Peyer's patch (tissue), 4 donors: ENCODE measurements at regions not wholly inside any gene's neighbourhood (a gene's known extent, or its start where the extent isn't known, plus 50 kb on each side); places are given as distances from the start of the nearest gene placed in this dataset.

ENCODE experiments used
- POLR2A ChIP-seq, 2 donors: fragments of 450-650 bp; IDR thresholded peaks; one replicate each; pipeline ENCODE4 v1.5.1; 2017; ENCODE audit warnings: antibody characterized with exemption in 2 of 2, mild to moderate bottlenecking in 2 of 2, moderate library complexity in 2 of 2
- TF ChIP-seq, protein P1 (sequence below), 6 experiments: fragments of 450-650 bp in 4 of 6; fragments of 200-600 bp in 2 of 6; sonication (generic) in 1 of 6; IDR thresholded peaks; one replicate each; pipeline ENCODE4 v1.5.1; 2017 to 2019; ENCODE audit warnings: antibody characterized with exemption in 6 of 6, mild to moderate bottlenecking in 3 of 6, moderate library complexity in 1 of 6

DNA sequence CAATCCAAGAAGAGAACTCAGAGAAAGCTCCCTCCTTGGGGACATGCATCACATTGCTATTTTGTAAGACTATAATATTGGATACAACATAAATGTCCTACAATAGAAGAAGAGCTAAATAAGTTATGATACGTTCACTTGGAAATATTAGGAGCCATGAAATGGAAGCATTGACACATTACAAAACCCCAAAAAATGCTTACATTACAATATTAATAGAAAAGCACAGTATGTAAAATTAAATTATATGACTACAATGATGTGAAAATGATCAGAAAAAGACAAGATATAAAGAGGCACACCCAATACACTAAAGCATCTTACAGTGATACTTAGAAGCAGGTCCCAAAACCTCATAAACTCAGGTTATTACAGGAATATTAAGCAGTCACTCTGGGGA lies 694.1 kb downstream of the TOX3 start:
- no peak for TF ChIP-seq POLR2A (IDR thresholded peaks at IDR 0.05)
- TF ChIP-seq, protein P1, sequence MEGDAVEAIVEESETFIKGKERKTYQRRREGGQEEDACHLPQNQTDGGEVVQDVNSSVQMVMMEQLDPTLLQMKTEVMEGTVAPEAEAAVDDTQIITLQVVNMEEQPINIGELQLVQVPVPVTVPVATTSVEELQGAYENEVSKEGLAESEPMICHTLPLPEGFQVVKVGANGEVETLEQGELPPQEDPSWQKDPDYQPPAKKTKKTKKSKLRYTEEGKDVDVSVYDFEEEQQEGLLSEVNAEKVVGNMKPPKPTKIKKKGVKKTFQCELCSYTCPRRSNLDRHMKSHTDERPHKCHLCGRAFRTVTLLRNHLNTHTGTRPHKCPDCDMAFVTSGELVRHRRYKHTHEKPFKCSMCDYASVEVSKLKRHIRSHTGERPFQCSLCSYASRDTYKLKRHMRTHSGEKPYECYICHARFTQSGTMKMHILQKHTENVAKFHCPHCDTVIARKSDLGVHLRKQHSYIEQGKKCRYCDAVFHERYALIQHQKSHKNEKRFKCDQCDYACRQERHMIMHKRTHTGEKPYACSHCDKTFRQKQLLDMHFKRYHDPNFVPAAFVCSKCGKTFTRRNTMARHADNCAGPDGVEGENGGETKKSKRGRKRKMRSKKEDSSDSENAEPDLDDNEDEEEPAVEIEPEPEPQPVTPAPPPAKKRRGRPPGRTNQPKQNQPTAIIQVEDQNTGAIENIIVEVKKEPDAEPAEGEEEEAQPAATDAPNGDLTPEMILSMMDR (IDR thresholded peaks at IDR 0.05), result no peak
